ENCODE measurements at regions not wholly inside any gene's neighbourhood (a gene's known extent, or its start where the extent isn't known, plus 50 kb on each side); places are given as distances from the start of the nearest gene placed in this dataset.
"Not testable (repeated sequence)": the region's sequence is repeated elsewhere in the genome, so short reads cannot be mapped to it uniquely, and the experiment has no call there.

DNA sequence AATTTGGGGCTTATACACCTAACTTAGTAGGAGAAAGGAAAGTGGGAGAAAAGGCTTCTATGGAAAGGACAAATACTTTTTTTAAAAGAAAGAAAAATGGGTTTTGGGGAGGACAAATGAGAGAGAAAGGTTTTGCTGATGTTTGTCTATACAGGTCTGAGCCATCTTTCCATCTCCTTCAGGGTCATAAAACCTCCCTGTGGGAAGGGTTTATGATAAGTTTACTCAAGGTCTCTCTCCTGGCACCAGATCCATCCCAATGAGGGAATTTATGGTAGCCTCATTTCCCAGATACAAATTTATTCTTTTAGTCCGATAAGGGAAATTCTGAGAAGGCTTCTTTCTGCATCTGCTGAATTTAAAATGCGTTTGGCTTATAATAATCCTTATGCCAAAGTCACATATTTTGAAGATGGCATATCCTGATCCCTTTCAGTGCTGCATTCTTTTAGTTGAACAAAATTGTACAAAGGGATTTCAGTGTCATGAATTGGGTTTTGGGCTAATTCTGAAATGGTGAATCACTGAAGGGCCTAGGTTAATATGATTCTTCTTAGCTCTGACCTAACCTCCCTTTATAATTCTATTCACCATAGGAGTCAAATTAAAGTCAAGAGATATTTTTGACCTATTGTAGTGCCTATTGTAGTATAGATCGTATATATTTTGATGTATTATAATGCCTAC lies 173.5 kb upstream of the DYRK2 start:
- H3K4me1 Mint-ChIP-seq, result no peaks in the 10 kb centered on the region
- no peaks in the 10 kb centered on the region for H3K36me3 Mint-ChIP-seq
- peaks cover 0 to 6% of the 10 kb centered on the region in 2 donors for H3K27me3 Mint-ChIP-seq
- H3K4me3 Mint-ChIP-seq, result no peak overlapping the region
- H3K9me3 Mint-ChIP-seq, result no peaks in the 10 kb centered on the region
- no peak overlapping the region for H3K27ac Mint-ChIP-seq
- no peak for DNase-seq
- no peak for ATAC-seq (replicated peaks)

DNA sequence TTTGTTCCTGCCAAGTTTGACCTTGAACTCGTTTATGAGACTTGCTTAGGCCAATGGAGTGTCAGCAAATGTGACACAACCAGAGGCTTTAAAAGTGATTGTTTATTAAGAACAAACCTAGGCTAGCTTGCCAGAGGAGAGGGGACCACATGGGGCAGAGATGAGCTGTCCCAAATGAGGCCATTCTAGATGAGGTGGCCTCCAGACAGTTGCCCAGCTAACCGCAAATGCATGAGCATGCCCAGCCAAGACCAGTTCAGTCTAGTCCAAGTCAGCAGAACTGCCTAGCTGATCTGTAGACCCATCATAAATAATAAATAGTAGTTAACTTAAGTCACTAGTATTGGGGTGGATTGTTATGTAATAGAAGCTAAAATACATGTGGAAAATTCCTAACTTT lies 172.8 kb upstream of the DYRK2 start:
- Mint-ChIP-seq H3K36me3 (no peaks in the 10 kb centered on the region), H3K9me3 (no peaks in the 10 kb centered on the region), H3K27me3 (peaks cover 0 to 6% of the 10 kb centered on the region in 2 donors), H3K4me1 (no peaks in the 10 kb centered on the region), H3K4me3 (no peak overlapping the region), H3K27ac (no peak overlapping the region)
- ATAC-seq (replicated peaks) (no peak), DNase-seq (no peak)

DNA sequence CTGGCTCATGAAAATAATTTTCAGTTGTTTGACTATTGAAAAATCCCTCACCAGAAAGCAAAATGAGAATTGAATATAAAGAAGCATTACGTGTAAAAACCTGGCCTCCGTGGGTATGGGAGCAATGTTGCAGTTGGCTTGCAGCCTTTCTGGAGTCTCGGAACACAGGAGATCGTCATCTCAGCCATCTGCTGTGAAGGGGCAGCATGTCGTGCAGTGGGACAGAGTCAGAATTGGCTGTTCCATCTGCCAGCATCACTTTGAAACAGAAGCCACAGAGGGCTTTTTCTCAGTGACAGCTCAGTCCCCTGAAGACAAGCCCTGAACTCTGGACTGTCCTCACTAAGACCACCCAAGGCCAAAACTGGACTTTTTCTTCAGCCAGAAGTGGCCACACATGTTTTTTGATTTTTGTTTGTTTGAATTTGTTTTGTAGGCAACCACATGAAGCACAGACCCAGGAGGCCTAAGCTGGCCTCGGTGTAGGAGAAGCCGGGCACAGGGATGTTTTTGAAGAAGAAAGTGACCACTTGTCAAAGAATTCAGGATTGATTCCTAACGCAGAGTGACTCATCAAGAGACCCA lies 170.8 kb upstream of the DYRK2 start:
- Mint-ChIP-seq H3K27ac (no peak overlapping the region), H3K9me3 (no peaks in the 10 kb centered on the region), H3K36me3 (no peaks in the 10 kb centered on the region), H3K27me3 (no peaks in the 10 kb centered on the region), H3K4me3 (no peak overlapping the region), H3K4me1 (peaks cover 5 to 8% of the 10 kb centered on the region in 2 donors)
- DNase-seq, result no peak
- no peak for ATAC-seq (replicated peaks)

DNA sequence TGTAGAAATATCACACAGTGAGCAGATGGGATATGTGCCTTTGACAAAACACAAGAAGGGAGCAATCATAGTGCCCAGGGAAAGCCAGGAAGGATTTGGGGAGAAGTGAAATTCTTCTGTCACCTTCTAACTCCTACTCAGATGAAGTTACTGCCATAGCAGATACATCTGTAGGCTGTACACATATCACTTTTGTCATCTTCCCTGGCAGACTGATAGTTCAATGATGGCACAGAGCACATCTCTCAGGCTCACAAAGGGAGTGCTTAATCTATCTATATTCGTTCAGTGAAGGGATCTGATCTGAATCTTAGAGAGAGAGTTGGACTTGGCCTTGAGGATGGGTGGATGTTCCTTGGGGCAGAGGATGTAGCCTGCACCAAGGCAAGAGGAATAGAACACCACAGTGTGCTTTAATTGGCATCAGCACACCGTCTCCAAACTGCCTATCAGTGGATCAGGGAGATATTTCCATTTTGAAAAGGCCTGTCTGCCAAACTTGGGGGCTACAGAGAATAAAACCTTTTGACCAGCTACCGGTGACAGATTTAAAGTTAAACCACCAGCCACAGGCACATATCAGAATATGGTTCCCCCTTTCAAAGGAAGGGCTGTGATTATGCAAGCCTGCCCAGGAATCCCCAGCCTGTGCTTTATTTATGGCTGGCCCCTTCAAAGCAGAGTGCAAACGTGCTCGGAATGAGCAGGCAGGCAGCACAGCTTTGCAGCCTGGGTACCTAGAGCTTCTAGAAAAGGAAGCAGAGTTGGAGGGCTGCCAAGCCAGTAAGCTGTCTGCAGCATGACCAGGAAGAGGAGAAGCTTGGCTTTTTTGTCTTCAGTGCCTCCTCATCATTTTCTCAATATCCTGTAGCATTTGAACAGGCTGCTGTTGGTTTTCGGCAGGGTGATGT lies 165.5 kb upstream of the DYRK2 start:
- Mint-ChIP-seq H3K4me3 (no peak overlapping the region), H3K36me3 (peaks cover 0 to 6% of the 10 kb centered on the region in 2 donors), H3K9me3 (peaks cover 7 to 9% of the 10 kb centered on the region in 2 donors), H3K4me1 (peaks cover 19 to 30% of the 10 kb centered on the region in 2 donors), H3K27ac (peak overlapping the region; percentile 34), H3K27me3 (no peaks in the 10 kb centered on the region)
- peak; percentile 92 to 93 for ATAC-seq (replicated peaks)
- DNase-seq, result peak; percentile 44

DNA sequence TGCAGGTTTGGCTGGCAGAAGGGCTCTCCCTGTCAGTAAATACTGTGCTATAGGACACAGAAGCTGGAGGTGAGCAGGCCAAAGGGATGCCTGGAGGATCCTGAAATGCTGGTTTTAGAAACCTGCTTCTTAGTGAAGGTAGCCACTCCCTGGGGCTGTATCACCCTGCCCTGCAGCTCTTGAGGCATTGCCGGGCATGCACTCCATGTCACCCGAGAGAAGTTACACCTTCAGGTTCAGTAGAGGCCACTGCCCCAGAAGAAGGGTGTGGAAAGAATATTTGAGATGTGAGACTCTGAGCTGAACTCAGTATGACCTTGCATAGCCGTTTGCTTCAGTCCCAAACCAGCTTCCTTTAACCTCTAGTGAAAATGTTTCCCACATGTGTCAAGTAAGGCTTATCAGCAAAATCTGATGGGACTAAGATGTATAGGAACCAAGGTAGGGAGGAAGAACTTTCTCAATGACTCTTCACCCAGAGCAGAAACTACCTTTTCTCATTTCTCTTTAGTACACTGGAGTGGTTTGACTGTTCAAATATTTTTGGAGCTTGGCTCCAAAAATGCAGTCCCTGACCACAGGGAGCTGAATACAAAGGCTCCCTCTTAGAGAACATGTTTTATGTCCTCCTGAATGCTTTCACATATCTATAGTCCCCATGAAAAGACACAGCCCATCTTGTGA lies 164.5 kb upstream of the DYRK2 start:
- peaks cover 19 to 30% of the 10 kb centered on the region in 2 donors for H3K4me1 Mint-ChIP-seq
- no peak overlapping the region for H3K4me3 Mint-ChIP-seq
- H3K27me3 Mint-ChIP-seq, result peaks cover 0 to under 1% of the 10 kb centered on the region in 2 donors
- peaks cover 11 to 13% of the 10 kb centered on the region in 2 donors for H3K9me3 Mint-ChIP-seq
- peaks cover 5 to 8% of the 10 kb centered on the region in 2 donors for H3K36me3 Mint-ChIP-seq
- H3K27ac Mint-ChIP-seq, result no peak overlapping the region
- no peak for DNase-seq
- peak; percentile 48 to 52 for ATAC-seq (replicated peaks)

DNA sequence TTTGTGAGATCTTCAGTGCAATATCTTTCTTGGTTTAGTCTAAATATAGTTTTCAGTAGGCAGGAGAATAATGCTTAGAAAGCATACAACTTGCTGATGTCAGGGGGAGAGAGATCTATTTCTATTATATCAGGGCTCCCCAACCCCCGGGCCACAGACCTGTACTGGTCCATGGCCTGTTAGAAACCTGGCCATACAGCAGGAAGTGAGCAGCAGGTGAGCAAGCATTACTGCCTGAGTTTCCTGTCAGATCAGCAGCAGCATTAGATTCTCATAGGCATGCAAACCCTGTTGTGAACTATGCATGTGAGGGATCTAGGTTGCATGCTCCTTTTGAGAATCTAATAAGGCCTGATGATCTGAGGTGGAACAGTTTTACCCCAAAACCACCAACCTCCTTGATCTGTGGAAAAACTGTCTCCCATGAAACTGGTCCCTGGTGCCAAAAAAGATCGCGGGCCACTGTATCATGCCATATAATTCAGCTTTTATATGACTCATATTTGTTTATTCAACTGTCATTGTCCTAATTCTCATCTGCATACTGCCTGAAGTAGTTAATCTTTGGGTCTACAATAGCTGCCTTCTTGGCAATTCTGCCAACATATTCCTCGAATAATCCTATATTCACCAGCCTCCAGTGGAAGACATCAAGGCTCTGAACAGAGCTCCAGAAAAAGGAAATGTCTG lies 163.6 kb upstream of the DYRK2 start:
- Mint-ChIP-seq H3K27me3 (peaks cover 0 to 7% of the 10 kb centered on the region in 2 donors), H3K4me1 (peaks cover 19 to 30% of the 10 kb centered on the region in 2 donors), H3K4me3 (no peak overlapping the region), H3K36me3 (peaks cover 10 to 15% of the 10 kb centered on the region in 2 donors), H3K27ac (no peak overlapping the region), H3K9me3 (peaks cover 17 to 19% of the 10 kb centered on the region in 2 donors)
- ATAC-seq (replicated peaks) (no peak), DNase-seq (no peak)

DNA sequence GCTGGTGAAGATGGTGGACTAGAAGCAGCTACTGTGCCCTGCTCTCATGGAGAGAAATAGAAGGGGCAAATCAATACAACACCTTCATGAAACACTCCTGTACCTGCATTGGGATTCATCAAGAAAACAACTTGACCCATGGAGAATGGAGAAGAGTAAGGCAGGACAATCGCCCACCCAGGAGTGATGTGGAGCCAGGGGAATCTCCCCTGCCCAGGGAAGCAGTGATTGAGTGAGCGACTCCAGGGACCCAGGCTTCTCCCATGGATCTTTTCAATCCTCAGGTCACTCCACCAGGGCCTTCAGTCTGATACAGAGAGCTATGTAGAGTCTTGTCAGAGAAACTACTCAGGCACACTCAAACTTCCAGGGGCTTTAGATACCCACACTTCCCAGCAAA lies 161.9 kb upstream of the DYRK2 start:
- H3K9me3 Mint-ChIP-seq, result peaks cover 28 to 30% of the 10 kb centered on the region in 2 donors
- H3K27ac Mint-ChIP-seq, result no peak overlapping the region
- H3K4me1 Mint-ChIP-seq, result peaks cover 19 to 30% of the 10 kb centered on the region in 2 donors
- ATAC-seq (replicated peaks) (no peak), DNase-seq (no peak)
- H3K4me3 Mint-ChIP-seq, result no peak overlapping the region
- H3K27me3 Mint-ChIP-seq, result peaks cover 7 to 11% of the 10 kb centered on the region in 2 donors
- H3K36me3 Mint-ChIP-seq, result peaks cover 14 to 24% of the 10 kb centered on the region in 2 donors

DNA sequence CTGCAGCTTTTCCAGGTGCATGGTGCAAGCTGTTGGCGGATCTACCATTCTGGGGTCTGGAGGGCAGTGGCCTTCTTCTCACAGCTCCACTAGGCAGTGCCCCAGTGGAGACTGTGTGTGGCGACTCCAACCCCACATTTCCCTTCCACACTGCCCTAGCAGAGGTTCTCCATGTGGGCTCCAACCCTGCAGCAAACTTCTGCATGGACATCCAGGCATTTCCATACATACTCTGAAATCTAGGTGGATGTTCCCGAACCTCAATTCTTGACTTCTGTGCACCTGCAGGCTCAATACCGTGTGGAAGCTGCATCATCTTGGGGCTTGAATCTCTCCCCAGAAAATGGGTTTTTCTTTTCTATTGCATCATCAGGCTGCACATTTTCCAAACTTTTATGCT lies 160.2 kb upstream of the DYRK2 start:
- Mint-ChIP-seq H3K9me3 (peaks cover 38 to 41% of the 10 kb centered on the region in 2 donors), H3K4me1 (peaks cover 10 to 16% of the 10 kb centered on the region in 2 donors), H3K36me3 (peaks cover 14 to 33% of the 10 kb centered on the region in 2 donors), H3K27me3 (peaks cover 12 to 20% of the 10 kb centered on the region in 2 donors)
- not testable (repeated sequence) for DNase-seq; H3K4me3 Mint-ChIP-seq; H3K27ac Mint-ChIP-seq; ATAC-seq (replicated peaks)

DNA sequence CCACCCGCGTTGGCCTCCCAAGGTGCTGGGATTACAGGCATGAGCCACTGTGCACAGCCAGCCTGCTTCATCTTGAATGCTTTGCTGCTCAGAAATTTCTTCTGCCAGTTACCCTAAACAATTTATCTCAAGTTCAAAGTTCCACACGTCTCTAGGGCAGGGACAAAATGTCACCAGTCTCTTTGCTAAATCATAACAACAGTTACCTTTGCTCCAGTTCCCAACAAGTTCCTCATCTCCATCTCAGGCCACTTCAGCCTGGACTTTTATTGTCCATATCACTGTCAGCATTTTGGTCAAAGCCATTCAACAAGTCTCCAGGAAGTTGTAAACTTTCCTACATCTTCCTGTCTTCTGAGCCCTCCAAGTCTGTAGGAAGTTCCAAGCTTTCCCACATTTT lies 159.5 kb upstream of the DYRK2 start:
- Mint-ChIP-seq H3K27ac (no peak overlapping the region), H3K27me3 (peaks cover 12 to 20% of the 10 kb centered on the region in 2 donors), H3K9me3 (peaks cover 38 to 41% of the 10 kb centered on the region in 2 donors), H3K4me1 (peaks cover 6 to 9% of the 10 kb centered on the region in 2 donors), H3K36me3 (peaks cover 14 to 33% of the 10 kb centered on the region in 2 donors), H3K4me3 (no peak overlapping the region)
- no peak for DNase-seq
- ATAC-seq (replicated peaks), result no peak

DNA sequence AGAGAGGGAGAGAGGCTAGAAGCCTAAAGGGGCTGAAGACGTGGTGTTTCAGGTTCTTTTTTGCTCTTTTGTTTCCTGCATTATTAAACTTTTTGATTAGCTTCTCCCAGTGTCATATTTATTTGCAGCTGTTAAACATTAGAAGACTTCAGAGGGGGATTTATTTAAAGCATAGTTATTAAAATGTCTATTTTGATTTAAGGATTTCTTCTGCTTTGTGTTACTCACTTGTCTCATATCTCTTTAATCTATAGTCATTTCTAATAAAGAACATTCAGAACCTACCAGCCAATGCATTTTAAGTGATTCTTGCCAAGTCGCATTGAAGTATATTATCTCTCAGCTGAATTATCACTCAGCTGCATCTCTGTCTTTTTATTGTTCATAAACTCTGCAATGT lies 152.0 kb upstream of the DYRK2 start:
- ATAC-seq (replicated peaks), result no peak
- peaks cover 0 to 10% of the 10 kb centered on the region in 2 donors for H3K36me3 Mint-ChIP-seq
- H3K4me1 Mint-ChIP-seq, result no peaks in the 10 kb centered on the region
- no peak overlapping the region for H3K4me3 Mint-ChIP-seq
- no peak for DNase-seq
- no peak overlapping the region for H3K27ac Mint-ChIP-seq
- H3K9me3 Mint-ChIP-seq, result peaks cover 12 to 15% of the 10 kb centered on the region in 2 donors
- H3K27me3 Mint-ChIP-seq, result peaks cover 5 to 10% of the 10 kb centered on the region in 2 donors

DNA sequence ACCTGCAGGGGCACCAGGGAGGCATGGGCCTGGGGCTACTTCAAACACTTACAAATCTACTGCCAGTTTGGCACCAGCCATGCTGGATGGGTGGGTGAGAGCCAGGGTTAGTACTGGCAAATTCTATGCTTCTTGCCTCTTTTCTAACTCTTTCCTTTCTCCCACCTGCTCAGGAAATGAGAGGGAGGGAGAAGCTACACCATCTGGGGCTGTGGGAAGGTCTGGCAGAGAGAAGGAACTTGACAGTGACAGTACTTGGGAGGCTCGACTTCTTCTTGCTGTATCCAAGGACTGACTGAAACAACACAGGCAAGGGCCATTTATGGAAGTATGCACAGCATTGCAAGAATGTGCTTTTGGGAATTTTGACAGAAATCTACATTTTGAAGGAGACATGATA lies 149.6 kb upstream of the DYRK2 start:
- H3K4me1 Mint-ChIP-seq, result peaks cover 0 to 4% of the 10 kb centered on the region in 2 donors
- H3K27ac Mint-ChIP-seq, result no peak overlapping the region
- no peak overlapping the region for H3K4me3 Mint-ChIP-seq
- ATAC-seq (replicated peaks) (no peak), DNase-seq (no peak)
- H3K36me3 Mint-ChIP-seq, result no peaks in the 10 kb centered on the region
- H3K27me3 Mint-ChIP-seq, result no peaks in the 10 kb centered on the region
- H3K9me3 Mint-ChIP-seq, result peaks cover 0 to 4% of the 10 kb centered on the region in 2 donors

DNA sequence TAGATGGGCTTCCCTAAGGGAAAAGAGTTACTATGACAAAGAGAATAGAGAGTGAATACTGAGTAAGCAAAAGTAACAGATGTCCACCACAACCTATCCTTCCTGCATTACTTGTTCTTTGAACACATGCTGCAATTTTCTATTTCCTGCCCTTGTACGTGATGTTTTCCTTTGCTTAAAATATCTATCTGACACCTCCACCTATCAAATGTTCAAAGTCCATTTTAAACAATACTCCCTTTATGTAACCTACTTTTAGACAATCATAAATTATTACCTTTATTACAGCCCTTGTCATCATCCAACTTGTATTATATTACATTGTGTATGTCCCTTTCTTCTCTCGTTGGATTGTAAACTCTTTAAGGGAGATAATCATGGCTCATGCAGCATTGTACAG lies 147.2 kb upstream of the DYRK2 start:
- no peak overlapping the region for H3K27ac Mint-ChIP-seq
- H3K36me3 Mint-ChIP-seq, result no peaks in the 10 kb centered on the region
- no peaks in the 10 kb centered on the region for H3K27me3 Mint-ChIP-seq
- H3K4me1 Mint-ChIP-seq, result peaks cover 0 to 5% of the 10 kb centered on the region in 2 donors
- H3K9me3 Mint-ChIP-seq, result no peaks in the 10 kb centered on the region
- DNase-seq, result no peak
- no peak for ATAC-seq (replicated peaks)
- H3K4me3 Mint-ChIP-seq, result no peak overlapping the region

DNA sequence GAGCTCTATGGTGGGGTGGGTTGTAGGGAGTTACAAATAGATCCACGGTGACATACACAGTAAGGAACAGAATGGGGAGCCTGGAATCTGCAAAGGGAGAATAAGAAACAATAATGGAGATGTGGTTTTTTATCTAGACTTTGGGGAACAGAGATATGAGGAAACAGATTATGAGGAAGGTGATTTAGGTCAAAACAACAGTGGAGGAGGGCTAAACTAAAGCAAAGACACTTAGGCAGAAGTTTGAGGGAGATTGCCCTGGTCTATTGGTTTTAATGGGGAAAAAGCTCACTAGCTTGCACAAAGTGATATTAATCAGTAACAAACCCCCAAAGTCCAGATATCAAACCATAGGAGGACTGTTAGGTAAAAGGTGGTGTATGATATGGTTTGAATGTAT lies 144.5 kb upstream of the DYRK2 start:
- Mint-ChIP-seq H3K9me3 (no peaks in the 10 kb centered on the region), H3K4me3 (no peak overlapping the region), H3K27ac (no peak overlapping the region), H3K4me1 (peaks cover 0 to 5% of the 10 kb centered on the region in 2 donors), H3K36me3 (no peaks in the 10 kb centered on the region), H3K27me3 (no peaks in the 10 kb centered on the region)
- ATAC-seq (replicated peaks), result no peak
- no peak for DNase-seq
